PC-9 (cell line): ENCODE measurements at regions not wholly inside any gene's neighbourhood (a gene's known extent, or its start where the extent isn't known, plus 50 kb on each side); places are given as distances from the start of the nearest gene placed in this dataset.

Source experiments
- EZH2 ChIP-seq: fragments of 200-600 bp; sonication (generic); IDR thresholded peaks from 2 replicates; pipeline ENCODE4 v1.8.0; 2017; ENCODE audit warnings: antibody characterized with exemption, low read depth
- TF ChIP-seq, protein P1 (sequence below): fragments of 200-600 bp; sonication (generic); conservative IDR thresholded peaks from 2 replicates; pipeline ENCODE4 v1.6.1; 2017; ENCODE audit warnings: mixed run types, antibody characterized with exemption, mild to moderate bottlenecking, moderate library complexity

GRCh38 chr2:223282221-223282620 is 230.2 kb downstream of the KCNE4 start:
- TF ChIP-seq, protein P1, sequence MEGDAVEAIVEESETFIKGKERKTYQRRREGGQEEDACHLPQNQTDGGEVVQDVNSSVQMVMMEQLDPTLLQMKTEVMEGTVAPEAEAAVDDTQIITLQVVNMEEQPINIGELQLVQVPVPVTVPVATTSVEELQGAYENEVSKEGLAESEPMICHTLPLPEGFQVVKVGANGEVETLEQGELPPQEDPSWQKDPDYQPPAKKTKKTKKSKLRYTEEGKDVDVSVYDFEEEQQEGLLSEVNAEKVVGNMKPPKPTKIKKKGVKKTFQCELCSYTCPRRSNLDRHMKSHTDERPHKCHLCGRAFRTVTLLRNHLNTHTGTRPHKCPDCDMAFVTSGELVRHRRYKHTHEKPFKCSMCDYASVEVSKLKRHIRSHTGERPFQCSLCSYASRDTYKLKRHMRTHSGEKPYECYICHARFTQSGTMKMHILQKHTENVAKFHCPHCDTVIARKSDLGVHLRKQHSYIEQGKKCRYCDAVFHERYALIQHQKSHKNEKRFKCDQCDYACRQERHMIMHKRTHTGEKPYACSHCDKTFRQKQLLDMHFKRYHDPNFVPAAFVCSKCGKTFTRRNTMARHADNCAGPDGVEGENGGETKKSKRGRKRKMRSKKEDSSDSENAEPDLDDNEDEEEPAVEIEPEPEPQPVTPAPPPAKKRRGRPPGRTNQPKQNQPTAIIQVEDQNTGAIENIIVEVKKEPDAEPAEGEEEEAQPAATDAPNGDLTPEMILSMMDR = no peak
- no peak for TF ChIP-seq EZH2
